Lower leg skin (tissue), 4 donors: ENCODE measurements at regions not wholly inside any gene's neighbourhood (a gene's known extent, or its start where the extent isn't known, plus 50 kb on each side); places are given as distances from the start of the nearest gene placed in this dataset.

Source experiments
- DNase-seq, 2 donors: peaks; one replicate each; pipeline ENCODE4 v3.0.0-alpha.2; 2019; ENCODE audit warnings: low spot score in 2 of 2
- H3K4me3 ChIP-seq: fragments of 200-600 bp; sonication (generic); 2 replicates; pipeline ENCODE4 v1.5.1; 2017; ENCODE audit warnings: mild to moderate bottlenecking, low read depth; ENCODE audit not compliant: poor library complexity, severe bottlenecking
- POLR2A ChIP-seq, 2 donors: fragments of 450-650 bp; IDR thresholded peaks; one replicate each; pipeline ENCODE4 v1.6.1; 2016 to 2017; ENCODE audit warnings: antibody characterized with exemption in 2 of 2, mild to moderate bottlenecking in 1 of 2, moderate library complexity in 1 of 2
- WGBS, 2 donors: methylation state at CpG; one replicate each; pipeline ENCODE4 v1.1.5; 2018; 5-methylcytosine and 5-hydroxymethylcytosine counted together
- intact Hi-C: fragments of 100-400 bp; cut with DNase I; formaldehyde crosslinking; loops from one replicate; pipeline ENCODE4 v1.15.0; 2023; ENCODE audit warnings: low total_unique reads
- TF ChIP-seq, protein P1 (sequence below), 3 donors: fragments of 450-650 bp; IDR thresholded peaks; one replicate each; pipeline ENCODE4 v1.5.1; 2016; ENCODE audit warnings: antibody characterized with exemption in 3 of 3, mild to moderate bottlenecking in 3 of 3, moderate library complexity in 2 of 3

DNA sequence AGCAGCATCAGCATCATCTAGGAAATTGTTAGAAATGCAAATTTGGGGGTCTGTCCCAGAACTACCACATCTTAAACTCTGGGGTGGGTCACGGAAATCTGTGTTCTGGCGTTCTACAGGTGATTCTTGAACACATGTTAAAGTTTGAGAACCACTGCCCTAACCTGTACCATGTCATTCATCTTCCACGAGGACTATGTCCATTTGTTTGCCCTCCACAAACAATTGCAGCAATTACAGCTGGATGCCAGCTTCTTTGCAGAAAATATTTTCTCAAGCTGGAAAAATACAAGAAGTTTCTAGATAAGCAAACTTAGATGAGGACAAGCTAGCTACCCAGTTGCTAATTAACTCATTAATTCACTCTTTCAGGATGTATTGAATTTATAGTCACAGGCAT lies 54.1 kb downstream of the MAFB start:
- peak in 1 of 2 donors; percentile 3 for DNase-seq
- intact Hi-C loops = no loop called here
- 87% methylated on average over 3 of the region's 3 CpGs for WGBS, 2 donors
- TF ChIP-seq, protein P1, sequence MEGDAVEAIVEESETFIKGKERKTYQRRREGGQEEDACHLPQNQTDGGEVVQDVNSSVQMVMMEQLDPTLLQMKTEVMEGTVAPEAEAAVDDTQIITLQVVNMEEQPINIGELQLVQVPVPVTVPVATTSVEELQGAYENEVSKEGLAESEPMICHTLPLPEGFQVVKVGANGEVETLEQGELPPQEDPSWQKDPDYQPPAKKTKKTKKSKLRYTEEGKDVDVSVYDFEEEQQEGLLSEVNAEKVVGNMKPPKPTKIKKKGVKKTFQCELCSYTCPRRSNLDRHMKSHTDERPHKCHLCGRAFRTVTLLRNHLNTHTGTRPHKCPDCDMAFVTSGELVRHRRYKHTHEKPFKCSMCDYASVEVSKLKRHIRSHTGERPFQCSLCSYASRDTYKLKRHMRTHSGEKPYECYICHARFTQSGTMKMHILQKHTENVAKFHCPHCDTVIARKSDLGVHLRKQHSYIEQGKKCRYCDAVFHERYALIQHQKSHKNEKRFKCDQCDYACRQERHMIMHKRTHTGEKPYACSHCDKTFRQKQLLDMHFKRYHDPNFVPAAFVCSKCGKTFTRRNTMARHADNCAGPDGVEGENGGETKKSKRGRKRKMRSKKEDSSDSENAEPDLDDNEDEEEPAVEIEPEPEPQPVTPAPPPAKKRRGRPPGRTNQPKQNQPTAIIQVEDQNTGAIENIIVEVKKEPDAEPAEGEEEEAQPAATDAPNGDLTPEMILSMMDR (IDR thresholded peaks at IDR 0.05) = no peak
- no peak for TF ChIP-seq POLR2A (IDR thresholded peaks at IDR 0.05)
- H3K4me3 ChIP-seq = no peak overlapping the region

DNA sequence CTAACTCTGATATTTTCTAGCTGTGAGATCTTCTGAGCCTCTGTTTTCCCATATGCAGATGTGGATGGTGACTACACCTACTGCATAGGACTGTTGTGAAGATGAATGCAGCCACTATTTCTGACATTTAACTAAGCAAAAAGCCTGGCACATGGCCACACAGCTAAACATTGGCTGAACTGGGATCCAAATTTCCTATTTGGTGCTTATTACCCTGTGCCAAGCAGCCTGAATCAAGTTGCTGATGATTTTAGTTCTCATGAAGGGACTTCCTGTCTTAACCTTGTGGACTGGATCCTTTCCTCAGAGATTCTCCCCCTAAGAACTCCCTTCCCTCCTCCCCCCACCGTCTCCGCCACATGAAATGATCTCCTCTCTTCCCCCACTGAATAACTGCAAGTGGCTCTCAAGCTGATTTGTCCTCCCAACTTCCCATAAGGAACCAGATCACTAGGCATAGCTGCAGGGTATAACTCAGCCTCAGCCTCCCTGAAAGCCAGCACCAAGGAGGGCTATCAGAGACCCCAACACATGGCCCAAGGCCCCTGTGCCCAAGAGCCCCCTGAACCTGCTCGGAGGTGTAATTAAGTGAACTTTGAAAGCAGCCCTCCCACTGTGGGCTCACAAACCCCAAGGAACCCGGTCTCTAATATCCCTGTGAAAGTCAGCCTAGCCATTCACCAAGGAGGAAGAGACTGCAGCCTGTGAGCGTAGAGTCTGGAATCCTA lies 55.7 kb downstream of the MAFB start:
- TF ChIP-seq POLR2A (IDR thresholded peaks at IDR 0.05) = no peak
- TF ChIP-seq, protein P1 (IDR thresholded peaks at IDR 0.05) = no peak

DNA sequence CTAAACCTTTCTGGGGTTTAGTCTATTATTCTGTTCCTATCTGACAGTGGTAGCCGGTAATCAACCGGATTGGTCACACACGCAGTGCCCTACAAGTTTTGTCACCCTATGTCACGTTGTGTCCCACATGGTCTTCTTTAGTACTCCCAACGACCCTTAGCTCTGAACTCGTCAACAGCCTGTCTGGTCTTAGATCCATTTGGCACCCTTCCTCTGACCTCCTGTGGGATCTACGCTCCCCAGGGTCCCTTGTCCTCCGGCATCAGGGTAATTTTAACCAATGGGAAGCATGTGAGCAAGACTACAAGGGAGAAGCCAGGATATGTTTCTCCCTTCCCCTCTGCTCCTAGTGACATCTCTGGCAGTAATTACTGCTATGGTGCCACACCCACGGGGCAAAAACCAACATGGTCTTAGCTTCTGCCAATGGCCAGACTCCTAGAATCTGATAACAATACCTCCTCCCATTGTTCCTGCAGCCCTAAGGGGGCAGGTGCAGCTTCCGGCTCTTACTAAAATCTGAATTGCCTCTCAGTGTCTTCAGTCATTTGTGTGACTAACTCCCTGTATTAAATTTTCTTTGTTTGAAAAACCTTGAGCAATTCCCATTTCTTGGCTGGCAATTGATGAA lies 56.6 kb downstream of the MAFB start:
- DNase-seq = peak in 1 of 2 donors; percentile 11
- TF ChIP-seq, protein P1 (IDR thresholded peaks at IDR 0.05) = no peak
- no peak for TF ChIP-seq POLR2A (IDR thresholded peaks at IDR 0.05)
- no peak overlapping the region for H3K4me3 ChIP-seq
- 69 to 73% methylated on average over 10 of the region's 10 CpGs for WGBS, 2 donors
- intact Hi-C loops = no loop called here

More for the DNA sequence above, 55.7 kb downstream of the MAFB start:
- no peak overlapping the region for H3K4me3 ChIP-seq
- intact Hi-C loops = no loop called here
- DNase-seq = peak in 1 of 2 donors; percentile 11
- 89 to 90% methylated on average over 5 of the region's 5 CpGs for WGBS, 2 donors

DNA sequence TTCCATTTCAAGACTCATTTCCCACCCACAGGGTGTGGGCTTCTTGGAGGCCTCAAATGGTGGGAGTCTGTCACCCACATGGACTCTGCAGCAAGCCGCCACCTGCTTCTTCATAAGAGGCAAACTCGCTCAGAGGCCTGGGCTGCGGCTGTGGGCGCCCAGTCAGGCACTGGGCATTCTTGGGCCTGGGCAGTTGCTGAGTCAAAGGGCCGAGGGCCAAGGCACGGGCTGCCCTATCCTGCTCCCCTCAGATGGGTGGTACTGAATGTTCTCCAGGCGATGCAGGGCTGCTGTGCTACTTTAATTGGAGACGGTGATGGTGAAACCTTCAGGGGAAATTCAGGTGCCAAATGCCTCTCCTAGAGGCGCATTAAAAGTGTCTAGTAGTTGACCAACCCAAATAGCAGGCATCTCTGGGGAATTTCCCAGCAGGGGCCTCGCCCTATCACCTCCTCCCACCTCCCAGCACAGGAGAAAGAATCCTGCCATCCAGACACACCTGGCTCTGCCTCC lies 57.9 kb downstream of the MAFB start:
- DNase-seq = peak; percentile 20 to 76
- no peak overlapping the region for H3K4me3 ChIP-seq
- 52 to 64% methylated on average over 9 to 10 of the region's 10 CpGs for WGBS, 2 donors
- intact Hi-C loops = no loop called here
- TF ChIP-seq POLR2A (IDR thresholded peaks at IDR 0.05) = no peak
- TF ChIP-seq, protein P1 (IDR thresholded peaks at IDR 0.05) = no peak

DNA sequence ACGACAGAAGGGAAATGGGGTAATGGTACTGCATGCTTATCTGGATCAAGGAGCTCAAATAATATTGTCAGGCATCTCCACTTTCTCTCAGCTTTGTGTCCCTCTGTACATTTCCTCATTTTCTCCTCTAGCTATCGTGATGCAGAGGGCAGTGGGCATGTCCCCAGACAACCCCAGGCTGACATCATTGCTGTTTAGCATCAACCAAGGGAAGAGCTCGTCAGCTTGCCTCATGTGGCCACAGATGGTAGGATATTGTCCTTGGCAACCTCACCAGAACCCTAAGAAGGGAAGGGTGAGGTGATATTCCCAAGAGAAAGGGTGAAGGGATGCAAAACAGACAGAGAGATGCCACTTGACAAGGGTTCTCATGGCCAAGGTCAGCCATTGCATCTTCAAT lies 58.3 kb downstream of the MAFB start:
- TF ChIP-seq, protein P1 (IDR thresholded peaks at IDR 0.05) = no peak
- no peak for TF ChIP-seq POLR2A (IDR thresholded peaks at IDR 0.05)
- DNase-seq = peak in 1 of 2 donors; percentile 12
- intact Hi-C loops = no loop called here
- H3K4me3 ChIP-seq = no peak overlapping the region
- WGBS, 2 donors = 69 to 85% methylated on average over 3 of the region's 3 CpGs
